Glomerular visceral epithelial cell (primary cell): ENCODE measurements at regions not wholly inside any gene's neighbourhood (a gene's known extent, or its start where the extent isn't known, plus 50 kb on each side); places are given as distances from the start of the nearest gene placed in this dataset.

Experiments used
- DNase-seq: peaks from one replicate; pipeline ENCODE4 v3.0.0-alpha.2; 2016; ENCODE audit errors: extremely low spot score

DNA sequence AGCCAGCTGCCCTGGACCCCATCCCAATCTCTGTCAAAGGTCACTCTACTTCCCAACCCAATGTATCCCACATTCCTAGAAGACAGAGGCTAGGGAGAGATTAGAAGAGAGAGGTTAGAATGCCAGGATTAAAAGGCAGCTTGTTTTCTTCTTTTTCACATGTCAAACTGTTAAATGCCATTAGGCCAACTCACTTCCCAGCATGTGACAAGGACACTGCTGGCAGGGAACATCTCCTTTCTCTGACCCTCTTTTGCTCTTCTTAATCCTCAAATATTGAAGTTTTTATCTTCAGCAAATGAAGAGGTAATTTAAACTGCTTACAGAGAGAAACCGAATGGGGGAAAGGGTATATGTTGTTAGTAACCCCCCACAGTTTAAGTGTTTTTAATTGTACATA lies 89.1 kb downstream of the BBS10 start:
- no peak for DNase-seq

DNA sequence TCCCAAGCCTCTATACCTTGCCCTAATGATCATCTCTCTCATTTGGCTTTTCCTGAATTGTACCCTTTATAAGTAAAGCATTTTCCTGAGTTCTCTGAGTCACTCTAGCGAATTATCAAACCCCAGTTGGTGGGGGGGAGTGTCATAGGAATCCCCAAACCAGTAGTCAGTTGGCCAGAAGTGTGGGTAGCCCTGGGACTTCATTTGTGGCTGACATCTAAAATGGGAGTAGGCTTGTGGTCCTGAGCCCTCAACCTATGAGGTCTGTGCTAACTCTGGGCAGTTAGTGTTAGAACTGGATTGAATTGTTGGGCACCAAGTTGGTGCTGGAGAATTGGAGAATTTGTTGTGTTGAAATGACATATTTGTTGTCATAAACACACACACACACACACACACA lies 91.3 kb downstream of the BBS10 start:
- no peak for DNase-seq

DNA sequence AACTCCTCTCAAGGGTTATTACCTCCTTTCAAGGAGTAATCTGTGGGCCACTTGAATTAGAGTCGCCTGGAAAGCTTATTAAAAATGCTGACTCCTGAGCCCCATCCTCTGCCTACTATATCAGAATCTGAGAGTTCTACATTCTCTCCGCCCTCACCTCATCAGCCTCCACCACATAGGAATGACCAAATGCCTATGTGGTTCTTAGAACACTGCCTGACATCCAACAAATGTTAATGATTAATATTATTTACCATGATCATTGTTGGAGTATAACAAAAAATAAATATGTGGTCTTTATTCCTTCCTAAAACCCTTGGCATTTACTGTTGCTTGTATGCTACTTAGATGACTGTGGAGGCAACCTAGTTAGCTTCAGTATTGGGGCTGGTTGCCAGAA lies 91.9 kb downstream of the BBS10 start:
- no peak for DNase-seq

DNA sequence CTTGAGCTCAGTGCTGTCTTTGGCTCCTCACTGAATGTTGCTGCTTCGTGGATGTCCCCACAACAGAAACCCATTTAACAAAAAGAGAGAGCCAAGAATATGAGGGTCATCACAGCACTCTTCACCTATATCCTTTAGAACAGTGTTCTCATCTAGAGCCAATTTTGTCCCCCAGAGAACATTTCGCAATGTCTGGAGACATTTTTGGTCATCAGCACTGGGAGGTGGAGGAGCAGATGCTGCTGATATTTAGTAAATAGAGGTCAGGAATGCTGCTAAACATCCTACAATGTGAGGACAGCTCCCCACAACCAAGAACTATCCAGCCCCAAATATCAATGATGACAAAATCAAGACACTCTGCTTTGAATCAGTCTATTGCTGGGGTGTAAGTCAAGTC lies 92.5 kb downstream of the BBS10 start:
- no peak for DNase-seq

DNA sequence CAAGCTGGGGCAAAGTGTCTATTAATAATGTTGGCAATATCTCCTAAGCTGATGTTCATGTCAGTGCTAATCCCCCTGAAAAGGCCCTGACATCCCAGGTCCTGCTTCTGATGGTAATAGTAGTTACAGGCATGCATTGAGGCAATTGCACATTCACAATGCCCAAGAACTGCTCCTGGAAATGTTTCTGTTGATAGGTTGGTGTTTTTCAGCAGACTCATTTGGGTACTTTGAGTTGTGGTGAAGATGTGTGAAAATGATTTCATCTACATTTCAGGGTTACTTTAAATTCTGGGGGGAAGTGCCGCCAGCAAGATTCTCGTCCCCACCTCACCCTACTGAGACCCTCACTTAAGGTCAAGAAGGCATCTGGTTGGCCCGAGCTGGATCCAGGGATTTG lies 92.9 kb downstream of the BBS10 start:
- DNase-seq, result no peak

DNA sequence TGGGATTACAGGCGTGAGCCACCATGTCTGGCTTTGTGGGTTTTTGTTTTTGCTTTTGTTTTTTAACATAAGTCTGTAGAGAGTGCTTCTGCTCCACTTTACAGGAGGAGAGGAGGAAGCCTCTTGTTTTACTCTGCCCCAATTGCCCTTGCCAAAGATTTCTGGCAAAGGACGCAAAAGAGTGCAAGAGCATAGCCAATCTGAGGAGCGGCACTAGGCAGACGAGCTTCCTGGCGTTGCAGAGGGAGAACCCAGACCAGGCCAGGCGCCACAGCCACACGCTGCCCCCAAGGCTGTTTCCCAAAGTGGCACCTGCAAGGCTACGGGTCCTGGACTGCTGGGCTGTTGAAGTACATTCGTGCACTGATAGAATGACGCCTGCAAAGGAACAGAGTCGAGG lies 96.2 kb downstream of the BBS10 start:
- no peak for DNase-seq

DNA sequence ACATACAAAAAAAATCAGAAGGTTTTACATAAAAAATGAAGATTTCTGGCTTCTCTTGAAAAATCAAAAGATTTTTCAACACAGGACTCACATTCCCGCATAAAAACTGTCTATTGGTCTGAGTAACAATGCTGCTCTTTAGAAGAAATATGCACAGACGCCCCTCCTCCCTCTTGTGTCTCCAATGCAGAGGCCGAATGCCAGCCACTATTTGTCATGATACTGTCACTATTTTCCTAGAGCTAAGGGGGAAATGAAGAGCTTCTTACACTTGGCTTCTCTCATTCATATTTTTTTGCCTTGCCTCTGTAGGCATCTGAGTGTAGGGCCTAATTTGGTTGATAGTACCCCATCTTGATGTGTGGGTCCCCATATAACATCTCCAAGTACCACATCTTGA lies 98.0 kb downstream of the BBS10 start:
- DNase-seq, result no peak

DNA sequence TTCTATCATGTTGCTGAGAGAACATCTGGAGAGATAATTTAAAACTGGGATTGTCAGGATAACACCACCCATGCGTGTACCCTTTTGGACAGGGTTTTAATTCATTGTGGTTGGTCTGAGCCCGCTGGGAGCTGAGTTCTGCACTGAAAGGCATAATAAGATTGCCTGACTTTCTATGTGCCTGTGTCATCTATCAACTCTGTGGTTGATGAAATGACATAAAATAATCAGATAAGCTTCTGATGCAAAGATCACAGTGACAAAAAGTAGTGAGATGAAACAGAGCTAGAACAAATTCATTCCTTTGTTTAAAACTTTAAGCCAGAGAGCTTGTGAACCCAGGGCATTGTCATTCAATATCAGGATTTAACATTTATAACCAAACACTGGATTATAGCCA lies 98.7 kb downstream of the BBS10 start:
- no peak for DNase-seq

DNA sequence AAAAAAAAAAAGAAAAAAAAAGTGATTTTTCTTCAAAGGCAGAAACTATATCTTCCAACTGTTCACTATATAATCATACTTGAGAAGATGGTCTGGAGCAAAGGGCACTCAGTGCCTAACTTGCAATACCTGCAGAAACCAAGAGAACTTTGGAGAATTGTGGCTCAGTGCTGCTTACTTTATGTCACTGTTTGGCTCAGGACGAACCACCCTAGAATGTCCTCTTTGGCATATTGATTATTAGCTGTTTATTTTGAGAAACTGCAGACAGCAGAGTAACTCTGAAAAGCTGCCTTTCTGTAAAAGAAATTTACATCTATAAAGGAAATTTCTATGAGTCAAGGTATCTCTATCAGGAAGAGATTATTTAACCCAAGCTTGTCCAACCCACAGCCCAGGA lies 100.2 kb downstream of the BBS10 start:
- no peak for DNase-seq

DNA sequence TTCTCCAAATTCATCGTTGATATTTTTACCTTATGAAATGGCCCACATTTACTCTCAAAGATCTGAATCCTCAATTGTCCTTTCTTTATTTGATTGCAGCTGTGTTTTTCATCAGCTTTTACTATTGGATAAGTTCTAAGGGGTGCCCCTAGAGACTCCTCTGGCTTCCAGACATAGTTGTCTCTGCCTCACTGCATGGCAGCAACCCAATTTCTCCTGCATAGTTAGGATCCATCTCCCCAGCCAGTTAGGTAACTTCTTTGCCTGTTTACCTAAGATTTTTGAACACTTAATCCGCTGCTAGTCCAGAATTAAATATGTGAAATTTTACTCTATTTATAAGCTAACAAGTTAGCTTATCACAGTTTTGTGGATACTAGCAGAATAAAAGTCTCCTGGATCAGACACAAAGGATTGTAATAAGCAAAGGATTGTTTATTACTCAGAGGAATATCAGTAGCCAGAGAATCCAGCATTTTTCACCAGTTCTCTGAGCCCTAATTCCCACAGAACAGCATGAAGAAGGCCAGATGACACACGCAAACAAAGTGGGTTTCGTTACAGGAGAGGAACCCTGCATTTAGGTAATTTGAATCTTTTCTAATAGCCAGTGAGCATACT lies 101.1 kb downstream of the BBS10 start:
- DNase-seq, result no peak

DNA sequence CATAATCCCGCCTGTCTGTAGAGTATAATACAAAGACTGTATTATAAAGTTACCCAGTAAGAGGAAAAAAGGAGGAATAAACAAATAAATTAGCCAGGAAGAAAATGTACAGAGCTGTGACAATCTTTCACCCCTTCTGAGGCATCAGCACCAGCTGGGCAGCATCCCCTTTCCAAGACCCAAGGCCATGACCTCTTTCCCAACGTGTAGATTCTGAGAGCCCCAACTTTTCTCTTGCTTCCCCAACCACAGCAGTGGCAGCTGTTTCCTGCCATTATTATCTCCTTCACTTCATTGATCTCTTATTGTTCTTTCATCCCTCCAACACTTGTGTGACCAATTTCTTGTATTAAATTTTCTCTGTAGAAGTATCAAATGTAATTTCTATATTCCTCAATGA lies 101.6 kb downstream of the BBS10 start:
- no peak for DNase-seq

DNA sequence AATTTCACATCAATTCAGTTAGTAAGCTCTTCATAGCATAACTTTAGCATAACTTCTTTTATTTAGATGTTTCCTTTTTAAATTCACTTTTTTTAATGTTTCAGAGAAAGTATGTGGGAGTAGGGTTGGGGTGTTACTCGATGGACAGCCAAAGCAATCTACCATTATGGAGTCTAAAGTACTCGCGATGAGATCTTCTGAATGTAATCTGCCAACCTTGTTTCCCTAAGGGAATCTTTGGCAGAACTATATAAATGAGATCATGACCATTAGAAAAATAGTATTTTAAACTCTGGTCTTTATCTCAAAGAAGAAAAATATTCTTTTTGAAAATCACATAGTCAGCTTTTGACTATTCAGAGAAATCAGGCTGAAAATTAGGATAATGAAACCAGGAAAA lies 103.9 kb downstream of the BBS10 start:
- no peak for DNase-seq

DNA sequence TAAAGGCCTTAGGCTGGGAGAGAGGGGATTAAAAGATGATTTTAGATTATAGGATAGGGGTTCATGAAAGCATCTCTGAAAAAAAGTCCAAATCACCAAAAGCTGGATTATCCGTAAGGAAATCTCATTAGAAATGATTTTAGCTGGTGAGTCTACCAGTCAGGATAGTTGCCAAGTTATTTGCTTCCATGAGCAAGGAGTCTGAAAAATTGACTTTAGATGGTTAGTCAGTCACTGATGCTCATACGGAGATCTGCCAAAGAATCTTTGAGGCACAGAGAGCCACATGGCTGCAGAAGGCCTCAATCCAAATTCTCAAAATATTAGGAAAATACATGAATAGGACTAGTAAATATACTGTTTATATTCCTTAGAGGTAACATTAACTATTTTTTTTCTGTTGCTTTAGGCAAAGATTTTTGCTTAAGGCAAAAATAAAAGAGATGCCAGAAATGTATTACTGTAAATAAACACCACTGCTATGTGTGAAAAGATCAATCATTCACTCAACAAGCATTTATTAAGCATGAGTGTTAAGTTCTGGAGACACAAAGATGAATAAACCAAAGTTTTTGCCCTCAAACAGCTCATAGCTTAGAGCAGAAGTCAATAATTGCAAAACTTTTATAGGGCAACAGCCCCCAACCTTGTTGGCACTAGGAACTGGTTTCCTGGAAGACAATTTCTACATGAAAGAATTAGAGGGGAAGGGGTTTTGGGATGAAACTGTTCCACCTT lies 105.2 kb downstream of the BBS10 start:
- no peak for DNase-seq

DNA sequence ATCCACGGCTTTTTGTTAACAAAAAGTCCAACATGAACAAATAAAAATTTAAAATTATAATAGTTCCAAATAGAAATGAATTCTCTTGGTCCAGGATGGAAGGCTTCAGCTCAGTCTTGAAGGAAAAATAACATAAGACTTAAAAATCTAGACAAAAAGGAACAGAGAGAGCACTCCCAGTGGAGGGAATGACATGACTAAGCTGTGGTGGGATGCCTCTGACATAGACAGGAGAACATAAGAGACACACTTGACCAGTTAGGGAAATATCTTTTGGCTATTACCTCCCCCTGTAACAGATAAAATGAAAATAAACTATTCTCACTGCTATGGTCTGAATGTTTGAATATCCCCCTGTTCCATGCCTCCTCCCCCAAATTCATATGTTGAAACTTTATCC lies 106.8 kb downstream of the BBS10 start:
- peak; percentile 55 for DNase-seq

DNA sequence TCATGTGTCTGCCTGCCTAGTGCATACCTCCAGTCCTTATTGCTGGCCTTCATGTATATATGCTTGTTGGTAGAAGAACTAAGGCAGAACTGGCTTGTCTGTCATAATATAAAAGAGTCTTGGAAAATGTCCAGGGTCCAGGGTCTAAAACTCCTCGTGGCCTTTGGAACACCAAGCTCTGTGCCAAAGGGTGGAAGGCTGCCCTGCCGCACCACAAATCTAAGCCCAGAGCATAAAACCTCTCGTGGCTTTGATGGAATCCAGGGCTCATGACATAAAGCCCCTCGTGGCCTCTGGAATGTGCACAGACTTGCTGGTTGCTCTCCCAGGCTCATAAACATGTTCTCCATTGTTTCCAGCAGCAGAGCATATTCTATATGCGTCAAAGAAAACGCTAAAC lies 107.9 kb downstream of the BBS10 start:
- DNase-seq, result peak; percentile 52

DNA sequence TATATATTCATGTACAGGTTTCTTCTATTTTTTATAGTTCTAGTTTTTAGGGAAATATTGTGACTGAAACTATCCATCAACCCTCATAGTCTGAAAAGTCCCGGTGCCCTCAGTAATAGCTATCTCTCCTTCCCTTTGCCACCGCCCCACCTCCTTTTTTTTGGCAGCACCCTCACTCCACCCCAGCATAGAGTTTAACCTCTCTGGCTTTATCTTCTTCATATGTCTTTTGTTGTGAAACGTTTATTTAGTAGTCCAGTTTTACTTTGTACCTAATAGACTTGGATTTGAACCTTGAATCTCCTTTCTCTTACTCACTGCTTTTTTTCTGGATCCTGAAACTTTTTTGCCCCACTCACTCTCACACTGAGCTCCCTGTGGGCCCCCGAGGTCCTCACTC lies 109.5 kb downstream of the BBS10 start:
- no peak for DNase-seq

DNA sequence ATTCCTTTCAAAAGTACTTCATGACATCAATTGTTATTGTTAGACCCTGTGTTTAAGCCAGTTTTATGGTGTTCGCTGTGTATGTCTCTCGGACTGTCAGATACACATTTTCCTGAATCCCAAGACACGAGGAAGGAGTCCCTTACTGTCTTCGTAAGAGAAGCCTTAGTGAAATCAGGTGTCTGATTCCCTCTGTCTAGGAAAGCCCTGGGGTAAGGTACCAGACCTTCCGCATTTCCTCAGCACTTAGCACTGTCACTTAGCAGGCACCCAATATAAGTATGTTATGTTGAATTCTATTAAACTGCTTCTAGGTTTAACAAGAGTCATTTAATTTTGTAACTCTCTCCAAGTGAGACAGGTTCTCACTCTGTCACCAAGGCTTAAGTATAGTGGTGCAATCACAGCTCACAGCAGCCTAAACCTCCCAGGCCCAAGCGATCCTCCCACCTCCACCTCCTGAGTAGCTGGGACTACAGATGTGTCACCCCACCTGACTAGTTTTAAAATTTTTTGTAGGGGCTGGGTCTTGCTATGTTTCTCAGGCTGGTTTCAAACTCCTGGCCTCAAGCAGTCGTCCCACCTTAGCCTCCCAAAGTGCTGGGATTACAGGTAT lies 111.0 kb downstream of the BBS10 start:
- DNase-seq, result no peak

DNA sequence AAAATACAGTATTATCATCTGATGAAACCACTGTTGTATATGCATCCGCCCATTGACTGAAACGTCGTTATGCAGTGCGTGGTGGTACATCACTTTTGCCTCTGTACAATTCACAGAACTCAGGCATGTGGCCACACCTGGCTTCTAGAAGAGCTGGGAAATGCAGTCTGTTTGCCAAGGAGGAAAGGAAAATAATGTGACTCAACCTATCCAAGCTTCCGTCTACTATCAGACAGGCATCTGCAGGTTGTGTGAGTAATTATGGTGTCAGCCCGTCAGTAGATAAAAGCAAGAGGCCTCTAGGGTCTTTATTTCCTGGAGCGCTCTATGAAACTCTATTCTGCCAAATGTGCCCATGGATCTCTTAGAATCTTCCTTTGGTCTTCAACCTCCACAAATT lies 111.6 kb downstream of the BBS10 start:
- DNase-seq, result peak; percentile 77

DNA sequence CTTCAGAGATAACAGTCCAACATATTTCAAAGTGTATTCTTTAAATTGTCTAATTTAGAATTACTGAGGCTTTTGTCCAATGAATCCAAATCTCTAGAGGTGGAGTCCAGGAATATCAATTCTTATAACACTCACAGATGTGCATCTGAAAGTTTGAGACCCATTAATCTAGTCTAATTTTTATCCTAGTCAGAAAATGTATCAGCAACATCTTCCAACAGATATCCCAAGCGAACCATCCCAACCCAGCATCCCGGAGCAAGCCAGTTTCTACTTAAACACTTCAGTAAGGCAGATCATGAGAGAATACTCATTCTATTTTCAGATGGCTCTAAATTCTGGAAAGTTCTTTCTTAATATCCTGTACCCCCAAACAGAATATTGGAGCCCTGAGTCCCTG lies 113.5 kb downstream of the BBS10 start:
- no peak for DNase-seq

DNA sequence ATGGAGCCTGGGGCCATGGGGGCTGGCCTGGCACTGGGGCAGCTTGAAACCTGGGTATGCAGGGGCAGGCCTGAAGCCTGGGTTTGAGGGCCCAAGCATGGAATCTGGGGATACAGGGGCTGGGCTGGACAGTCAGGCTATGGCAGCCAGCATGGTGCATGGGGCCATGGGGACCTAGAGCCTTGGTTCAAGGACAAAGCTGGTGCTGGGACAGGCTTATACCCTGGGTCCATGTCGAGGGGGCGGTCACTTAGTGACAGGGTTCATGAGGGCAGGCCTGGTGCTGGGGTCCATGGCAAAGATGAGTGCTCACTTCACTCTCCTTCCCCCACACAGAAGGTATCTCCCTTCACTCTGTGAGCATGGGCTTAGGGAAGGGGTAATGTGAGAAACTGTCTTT lies 116.2 kb downstream of the BBS10 start:
- DNase-seq, result no peak

DNA sequence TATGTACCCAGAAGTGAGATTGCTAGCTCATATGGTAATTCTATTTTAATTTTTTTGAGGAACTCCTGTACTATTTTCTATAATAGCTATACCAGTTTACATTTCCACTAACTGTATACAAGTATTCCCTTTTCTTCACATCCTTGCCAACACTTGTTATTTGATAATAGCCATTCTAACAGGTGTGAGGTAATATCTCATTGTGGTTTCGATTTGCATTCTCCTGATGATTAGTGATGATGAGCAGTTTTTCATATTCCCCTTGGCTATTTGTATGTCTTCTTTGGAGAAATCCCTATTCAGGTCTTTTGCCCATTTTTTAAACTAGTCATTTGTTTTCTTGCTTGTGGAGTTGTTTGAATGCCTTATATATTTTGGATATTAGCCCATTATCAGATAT lies 121.3 kb downstream of the BBS10 start:
- DNase-seq, result no peak

DNA sequence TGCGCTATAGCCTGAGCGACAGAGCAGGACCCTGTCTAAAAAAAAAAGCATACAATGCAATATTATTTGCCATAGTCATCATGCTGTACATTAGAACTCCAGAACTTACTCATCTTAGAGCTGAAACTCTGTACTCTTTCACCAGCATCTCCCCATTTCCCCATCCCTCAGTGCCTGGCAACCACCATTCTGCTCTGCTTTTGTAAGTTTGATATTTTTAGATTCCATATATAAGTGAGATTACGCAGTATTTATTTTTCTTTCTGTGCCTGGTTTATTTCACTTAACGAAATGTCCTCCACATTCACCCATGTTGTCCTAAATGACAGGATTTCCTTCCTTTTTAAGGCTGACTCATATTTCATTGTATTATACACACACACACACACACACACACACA lies 121.8 kb downstream of the BBS10 start:
- no peak for DNase-seq

DNA sequence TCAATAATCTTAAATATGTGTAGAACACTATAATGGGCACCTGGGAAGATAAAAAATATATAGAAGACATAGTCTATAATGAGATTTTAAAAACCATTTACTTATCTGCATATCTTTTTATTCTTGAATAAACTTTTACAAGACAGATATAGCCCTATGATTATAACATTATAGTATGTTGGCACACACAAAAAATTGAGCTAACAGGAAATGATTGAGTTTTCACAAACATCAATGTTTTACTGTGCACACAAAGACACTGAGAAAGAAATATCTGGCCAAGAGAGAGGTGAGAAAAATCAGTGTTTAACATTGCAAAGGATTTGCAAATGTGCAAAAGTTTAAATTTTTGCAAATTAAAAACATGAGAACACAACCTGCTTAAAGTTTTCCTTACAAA lies 124.3 kb downstream of the BBS10 start:
- DNase-seq, result no peak

DNA sequence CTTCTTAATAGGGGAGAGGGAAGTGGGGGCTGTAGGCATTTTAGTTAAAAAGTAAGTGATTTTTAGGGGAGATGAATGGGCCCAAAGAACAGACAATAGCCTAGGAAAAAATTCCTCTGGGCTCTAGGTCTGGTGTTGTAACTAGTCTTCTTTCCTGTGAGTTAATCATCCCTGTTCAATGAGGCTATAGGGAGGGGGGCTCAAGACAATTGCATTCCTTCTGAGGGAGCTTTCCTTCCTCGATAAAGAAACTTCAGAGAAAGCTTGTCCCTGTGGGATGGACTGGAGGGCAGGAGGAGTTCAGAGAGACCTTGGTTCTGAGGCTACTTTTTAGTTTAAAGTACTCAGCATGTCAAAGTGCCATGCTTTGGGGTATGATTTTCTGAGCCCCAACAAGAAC lies 127.2 kb downstream of the BBS10 start:
- DNase-seq, result no peak
